WI38 (cell line): ENCODE measurements at regions not wholly inside any gene's neighbourhood (a gene's known extent, or its start where the extent isn't known, plus 50 kb on each side); places are given as distances from the start of the nearest gene placed in this dataset.

ENCODE experiments used
- H3K4me3 ChIP-seq: 2 replicates; pipeline ENCODE4 v1.5.1; 2011; ENCODE audit warnings: low read depth, mild to moderate bottlenecking, control low read depth, low read length
- TF ChIP-seq, protein P1 (sequence below): IDR thresholded peaks from 2 replicates; pipeline ENCODE4 v1.5.1; 2012; ENCODE audit warnings: low read depth, mild to moderate bottlenecking, control low read depth, low read length

- H3K4me3 ChIP-seq: no peak overlapping the region
- TF ChIP-seq, protein P1, sequence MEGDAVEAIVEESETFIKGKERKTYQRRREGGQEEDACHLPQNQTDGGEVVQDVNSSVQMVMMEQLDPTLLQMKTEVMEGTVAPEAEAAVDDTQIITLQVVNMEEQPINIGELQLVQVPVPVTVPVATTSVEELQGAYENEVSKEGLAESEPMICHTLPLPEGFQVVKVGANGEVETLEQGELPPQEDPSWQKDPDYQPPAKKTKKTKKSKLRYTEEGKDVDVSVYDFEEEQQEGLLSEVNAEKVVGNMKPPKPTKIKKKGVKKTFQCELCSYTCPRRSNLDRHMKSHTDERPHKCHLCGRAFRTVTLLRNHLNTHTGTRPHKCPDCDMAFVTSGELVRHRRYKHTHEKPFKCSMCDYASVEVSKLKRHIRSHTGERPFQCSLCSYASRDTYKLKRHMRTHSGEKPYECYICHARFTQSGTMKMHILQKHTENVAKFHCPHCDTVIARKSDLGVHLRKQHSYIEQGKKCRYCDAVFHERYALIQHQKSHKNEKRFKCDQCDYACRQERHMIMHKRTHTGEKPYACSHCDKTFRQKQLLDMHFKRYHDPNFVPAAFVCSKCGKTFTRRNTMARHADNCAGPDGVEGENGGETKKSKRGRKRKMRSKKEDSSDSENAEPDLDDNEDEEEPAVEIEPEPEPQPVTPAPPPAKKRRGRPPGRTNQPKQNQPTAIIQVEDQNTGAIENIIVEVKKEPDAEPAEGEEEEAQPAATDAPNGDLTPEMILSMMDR: no peak
Measured at GRCh38 chr13:76619631-76620030, 266.6 kb downstream of the KCTD12 start.

DNA sequence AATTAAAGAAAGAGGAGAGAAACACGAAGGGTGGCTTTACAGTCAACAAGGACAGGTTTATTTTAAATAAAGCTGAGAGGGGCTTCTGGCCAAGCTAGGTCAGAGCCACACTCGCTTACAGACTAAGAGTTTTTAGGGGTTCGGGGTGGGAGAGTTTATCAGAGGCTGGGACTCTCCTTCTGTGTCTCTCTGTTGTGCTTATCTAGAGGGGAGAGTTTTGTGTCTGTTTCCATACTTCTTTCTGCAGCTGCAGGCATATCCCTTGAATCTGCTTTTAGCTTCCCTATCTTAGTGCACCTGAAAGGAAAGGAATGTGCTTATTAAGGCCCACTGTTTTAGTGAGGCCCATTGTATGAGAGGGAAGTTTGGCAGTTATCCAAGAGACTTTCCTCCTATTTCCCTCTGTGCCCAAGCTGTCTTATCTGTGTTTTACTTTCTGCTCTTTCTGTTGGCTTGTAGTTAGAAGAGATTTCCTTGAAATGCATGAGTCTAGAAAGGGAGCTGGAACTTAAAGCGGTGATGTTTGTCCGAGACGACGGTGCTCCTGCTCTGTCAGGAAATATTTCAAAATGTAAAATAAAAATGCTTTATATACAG is 275.3 kb downstream of the KCTD12 start:
- TF ChIP-seq, protein P1: no peak
- no peak overlapping the region for H3K4me3 ChIP-seq

DNA sequence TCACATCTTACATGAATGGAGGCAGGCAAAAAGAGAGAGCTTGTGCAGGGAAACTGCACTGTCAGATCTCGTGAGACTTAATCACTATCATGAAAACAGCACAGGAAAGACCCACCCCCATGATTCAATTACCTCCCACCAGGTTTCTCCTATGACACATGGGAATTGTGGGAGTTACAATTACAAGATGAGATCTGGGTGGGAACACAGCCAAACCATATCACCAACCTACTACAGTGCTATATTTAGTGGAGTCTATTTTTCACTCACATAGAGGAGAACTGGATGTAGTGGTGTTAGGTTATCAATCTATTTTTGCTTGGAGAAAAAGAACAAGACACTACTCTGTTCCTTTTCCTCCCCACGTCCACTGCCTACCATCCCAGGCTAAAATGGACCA is 276.6 kb downstream of the KCTD12 start:
- TF ChIP-seq, protein P1: no peak

DNA sequence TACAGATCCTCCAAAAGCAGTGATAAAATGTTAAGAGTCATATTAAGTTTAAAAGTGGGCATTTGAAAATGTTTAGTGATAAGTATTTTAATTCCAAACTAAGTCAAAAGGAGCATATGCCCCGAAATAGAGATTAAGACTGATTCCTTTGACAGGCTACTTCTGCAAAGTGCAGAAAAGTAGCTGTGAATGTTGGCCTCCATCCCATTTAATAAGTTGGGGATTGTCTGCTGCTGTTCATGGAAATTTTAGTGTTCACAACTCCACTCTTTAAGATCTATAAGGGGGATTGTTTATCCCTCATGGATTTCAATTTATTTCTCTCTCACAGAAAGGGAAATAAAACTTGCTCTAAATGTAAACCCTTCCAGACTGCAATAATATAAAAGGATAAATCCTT is 278.3 kb downstream of the KCTD12 start:
- no peak overlapping the region for H3K4me3 ChIP-seq
- TF ChIP-seq, protein P1: no peak

More for the DNA sequence above, 276.6 kb downstream of the KCTD12 start:
- H3K4me3 ChIP-seq: no peak overlapping the region

GRCh38 chr13:76600081-76600480 is 286.1 kb downstream of the KCTD12 start:
- no peak overlapping the region for H3K4me3 ChIP-seq
- TF ChIP-seq, protein P1: no peak

- TF ChIP-seq, protein P1: no peak
- no peak overlapping the region for H3K4me3 ChIP-seq
Measured at GRCh38 chr13:76597868-76598267, 288.3 kb downstream of the KCTD12 start.

DNA sequence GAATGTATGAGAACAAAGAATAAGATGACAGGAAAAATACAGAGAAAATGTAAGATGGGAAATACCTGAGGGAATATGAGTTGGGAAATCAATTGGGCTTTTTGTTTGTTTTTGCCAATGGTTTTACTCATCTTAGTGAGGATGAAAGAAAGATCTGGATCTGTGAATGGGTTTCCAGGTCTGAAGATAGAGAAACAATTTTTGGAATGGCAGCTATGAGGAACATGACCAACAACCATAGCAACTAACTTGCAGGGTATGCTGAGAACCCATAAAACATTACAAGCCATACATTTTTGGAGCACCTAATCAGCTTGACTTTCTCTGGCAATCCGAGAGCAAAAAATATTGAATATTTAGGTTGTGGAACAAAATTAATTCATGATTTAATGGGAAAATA is 290.0 kb downstream of the KCTD12 start:
- TF ChIP-seq, protein P1: no peak
- H3K4me3 ChIP-seq: no peak overlapping the region
